SK-N-SH (cell line): ENCODE measurements at regions not wholly inside any gene's neighbourhood (a gene's known extent, or its start where the extent isn't known, plus 50 kb on each side); places are given as distances from the start of the nearest gene placed in this dataset.

Experiments used
- CTCF ChIA-PET: fragments of 300-600, 350-600 bp; formaldehyde crosslinking; extraction: SDS; loops from one replicate; lab custom pipeline; 2021; lab: Yijun Ruan, JAX
- POLR2A ChIA-PET: fragments of 350-600 bp; sonication (Branson Sonifier 250); formaldehyde crosslinking; extraction: SDS; loops from one replicate; lab custom pipeline; 2020; ENCODE audit warnings: antibody characterized with exemption, inconsistent platforms; lab: Yijun Ruan, JAX
- DNase-seq: peaks from one replicate; pipeline ENCODE4 v3.0.0; 2012
- H2AFZ ChIP-seq: fragments of 200-600 bp; sonication (generic); 2 replicates; pipeline ENCODE4 v1.8.1; 2016; ENCODE audit warnings: antibody characterized with exemption, mild to moderate bottlenecking, low read depth
- H3F3A ChIP-seq: fragments of 200-600 bp; sonication (generic); replicated peaks from 2 replicates; pipeline ENCODE3; 2016; ENCODE audit warnings: antibody characterized with exemption, mild to moderate bottlenecking; ENCODE audit not compliant: insufficient read depth
- H3K27ac ChIP-seq, 2 experiments: fragments of 200-500 bp in 1 of 2; fragments of 200-600 bp in 1 of 2; sonication (Bioruptor generic) in 1 of 2; sonication (generic), shearing (Covaris generic) in 1 of 2; 2 replicates each; pipeline versions ENCODE4 v1.5.1 to v1.6.1; 2014 to 2016; ENCODE audit warnings: low read depth in 2 of 2, inconsistent platforms in 1 of 2, low read length in 1 of 2, mild to moderate bottlenecking in 1 of 2, mixed read lengths in 1 of 2
- H3K27me3 ChIP-seq: fragments of 200-600 bp; sonication (generic), shearing (Covaris generic); 2 replicates; pipeline ENCODE4 v1.6.1; 2016; ENCODE audit warnings: mixed run types; ENCODE audit not compliant: insufficient read depth
- H3K36me3 ChIP-seq, 2 experiments: fragments of 200-500 bp in 1 of 2; fragments of 200-600 bp in 1 of 2; sonication (Bioruptor generic) in 1 of 2; sonication (generic) in 1 of 2; replicated peaks in 1 of 2; 2 replicates each; pipeline versions ENCODE3 to v1.5.1; 2014 to 2016; ENCODE audit warnings: low read length in 1 of 2, mild to moderate bottlenecking in 1 of 2; ENCODE audit not compliant: insufficient read depth in 2 of 2, control insufficient read depth in 1 of 2
- H3K4me1 ChIP-seq, 2 experiments: fragments of 200-500 bp in 1 of 2; fragments of 200-600 bp in 1 of 2; sonication (Bioruptor generic) in 1 of 2; sonication (generic), shearing (Covaris generic) in 1 of 2; 2 replicates each; pipeline versions ENCODE4 v1.5.1 to v1.6.1; 2014 to 2016; ENCODE audit warnings: low read depth in 1 of 2, low read length in 1 of 2, mixed run types in 1 of 2; ENCODE audit not compliant: insufficient read depth in 2 of 2, control insufficient read depth in 1 of 2
- H3K4me2 ChIP-seq: fragments of 200-600 bp; sonication (generic), shearing (Covaris generic); 2 replicates; pipeline ENCODE4 v1.6.1; 2017; ENCODE audit warnings: mixed run types
- H3K4me3 ChIP-seq, 2 experiments: fragments of 200-500 bp in 1 of 2; fragments of 200-600 bp in 1 of 2; sonication (Bioruptor generic) in 1 of 2; sonication (generic), shearing (Covaris generic) in 1 of 2; 2 replicates each; pipeline versions ENCODE4 v1.5.1 to v1.8.1; 2014 to 2016; ENCODE audit warnings: low read depth in 2 of 2, inconsistent platforms in 1 of 2, low read length in 1 of 2, mild to moderate bottlenecking in 1 of 2, mixed read lengths in 1 of 2, moderate library complexity in 1 of 2
- H3K79me2 ChIP-seq: fragments of 200-600 bp; sonication (generic); 2 replicates; pipeline ENCODE4 v1.8.1; 2017; ENCODE audit warnings: mild to moderate bottlenecking; ENCODE audit not compliant: insufficient read depth
- H3K9ac ChIP-seq: fragments of 200-600 bp; sonication (generic); 2 replicates; pipeline ENCODE4 v1.6.1; 2017; ENCODE audit warnings: mixed run types
- H3K9me2 ChIP-seq: fragments of 200-600 bp; sonication (generic); 2 replicates; pipeline ENCODE4 v1.6.1; 2017; ENCODE audit warnings: mixed run types
- H3K9me3 ChIP-seq: fragments of 200-600 bp; sonication (generic); 2 replicates; pipeline ENCODE4 v1.6.1; 2017; ENCODE audit warnings: mixed run types, mild to moderate bottlenecking, moderate library complexity
- H4K20me1 ChIP-seq: fragments of 200-600 bp; sonication (generic); 2 replicates; pipeline ENCODE4 v1.6.1; 2017; ENCODE audit warnings: mild to moderate bottlenecking, mixed run types; ENCODE audit not compliant: insufficient read depth
- EZH2phosphoT487 ChIP-seq: fragments of 200-600 bp; sonication (generic); IDR thresholded peaks from 2 replicates; pipeline ENCODE4 v1.6.1; 2017; ENCODE audit warnings: low read depth, mixed run types, mild to moderate bottlenecking, antibody characterized with exemption, moderate library complexity, borderline replicate concordance
- FOSL2 ChIP-seq: IDR thresholded peaks from 2 replicates; pipeline ENCODE4 v1.4.0; 2012; ENCODE audit warnings: low read depth, mild to moderate bottlenecking, moderate library complexity, borderline replicate concordance
- GABPA ChIP-seq: IDR thresholded peaks from 2 replicates; pipeline ENCODE4 v1.4.0; 2012; ENCODE audit warnings: low read depth, mild to moderate bottlenecking
- JUND ChIP-seq: IDR thresholded peaks from 2 replicates; pipeline ENCODE4 v1.4.0; 2012
- MEF2A ChIP-seq: IDR thresholded peaks from 2 replicates; pipeline ENCODE4 v1.4.0; 2012; ENCODE audit warnings: low read depth, borderline replicate concordance
- MXI1 ChIP-seq: IDR thresholded peaks from 2 replicates; pipeline ENCODE4 v1.6.1; 2012; ENCODE audit warnings: mild to moderate bottlenecking, low read depth, low read length, improper control_type of control experiment
- NFIC ChIP-seq: IDR thresholded peaks from 2 replicates; pipeline ENCODE4 v1.4.0; 2012; ENCODE audit warnings: borderline replicate concordance
- POLR2AphosphoS5 ChIP-seq: IDR thresholded peaks from 2 replicates; pipeline ENCODE4 v1.6.1; 2012; ENCODE audit warnings: low read depth, low read length
- RCOR1 ChIP-seq: fragments of 150-350 bp; IDR thresholded peaks from 2 replicates; pipeline ENCODE4 v1.6.1; 2017; ENCODE audit warnings: antibody characterized with exemption, low read length
- RXRA ChIP-seq: IDR thresholded peaks from 2 replicates; pipeline ENCODE4 v1.4.0; 2012; ENCODE audit warnings: low read depth, mild to moderate bottlenecking, borderline replicate concordance
- SIN3A ChIP-seq: IDR thresholded peaks from 2 replicates; pipeline ENCODE4 v1.6.1; 2012; ENCODE audit warnings: low read depth, mild to moderate bottlenecking, low read length, moderate library complexity, borderline replicate concordance
- SMC3 ChIP-seq: IDR thresholded peaks from 2 replicates; pipeline ENCODE4 v1.6.1; 2012; ENCODE audit warnings: low read depth, low read length, improper control_type of control experiment
- TCF12 ChIP-seq: IDR thresholded peaks from 2 replicates; pipeline ENCODE4 v1.4.0; 2012
- TEAD4 ChIP-seq: IDR thresholded peaks from 2 replicates; pipeline ENCODE4 v1.4.0; 2012; ENCODE audit warnings: mild to moderate bottlenecking, borderline replicate concordance; ENCODE audit not compliant: insufficient read depth
- WGBS: methylation state at CpG from one replicate; pipeline ENCODE4 v1.1.6; 2017; ENCODE audit warnings: low lambda C conversion rate; 5-methylcytosine and 5-hydroxymethylcytosine counted together
- TF ChIP-seq, protein P1 (sequence below): fragments of 150-350 bp; IDR thresholded peaks from 2 replicates; pipeline ENCODE4 v1.6.1; 2016; ENCODE audit warnings: mild to moderate bottlenecking, low read depth, low read length
- TF ChIP-seq, protein P2 (sequence below): fragments of 200-600 bp; sonication (generic); IDR thresholded peaks from 2 replicates; pipeline ENCODE4 v1.6.1; 2017; ENCODE audit warnings: antibody characterized with exemption, mild to moderate bottlenecking, moderate library complexity
- TF ChIP-seq, protein P3 (sequence below): IDR thresholded peaks from 2 replicates; pipeline ENCODE4 v1.4.0; 2012; ENCODE audit warnings: low read depth, borderline replicate concordance

DNA sequence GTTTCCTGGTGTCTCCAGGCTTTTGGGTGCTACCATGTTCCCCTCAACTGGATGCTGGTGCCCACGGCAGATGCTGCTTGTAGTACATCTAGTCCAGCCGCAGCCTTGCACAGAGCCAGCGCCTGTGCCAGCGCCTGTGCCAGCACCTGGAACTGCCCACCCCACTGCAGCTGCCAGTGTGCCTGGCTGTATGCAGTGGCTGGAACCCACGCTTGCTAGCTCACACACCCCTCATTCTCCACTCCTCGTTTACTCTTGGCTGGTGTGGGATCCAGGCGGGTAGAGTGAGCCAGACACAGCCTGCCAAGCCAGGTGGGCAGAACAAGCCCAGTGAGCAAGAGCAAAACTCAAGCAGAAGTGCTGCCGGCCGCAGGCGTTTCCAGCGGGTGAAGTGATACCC, 428.6 kb downstream of the SLITRK1 start (continued):
- TF ChIP-seq MEF2A (no peak), SMC3 (no peak)
- TF ChIP-seq, all 33 proteins: peak for 0

DNA sequence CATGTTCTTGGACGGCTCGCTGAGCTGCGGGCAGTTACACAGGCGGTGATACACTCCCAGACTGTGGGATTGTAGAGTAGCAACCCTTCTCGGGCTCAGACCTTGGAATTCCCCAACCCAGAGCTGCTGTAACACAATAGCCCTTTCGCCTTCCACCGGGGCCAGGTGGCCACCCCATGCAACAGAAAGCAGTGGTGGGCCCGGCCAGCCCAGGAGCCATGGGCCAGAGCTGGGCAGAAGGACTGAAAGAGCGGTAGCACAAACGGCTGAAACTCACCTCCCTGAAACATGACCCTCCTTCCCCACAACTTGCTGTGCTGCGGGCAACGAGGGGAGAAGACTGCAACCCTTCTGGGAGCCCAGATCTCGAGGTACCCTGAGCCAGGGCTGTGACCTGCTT, 429.0 kb downstream of the SLITRK1 start:
- H2AFZ ChIP-seq, result no peak overlapping the region
- no peaks in the 10 kb centered on the region for H3F3A ChIP-seq
- no peak overlapping the region for H3K27ac ChIP-seq
- no peak overlapping the region for H3K4me2 ChIP-seq
- DNase-seq, result no peak
- TF ChIP-seq MEF2A (no peak), TEAD4 (no peak), EZH2phosphoT487 (no peak)
- TF ChIP-seq, protein P1, sequence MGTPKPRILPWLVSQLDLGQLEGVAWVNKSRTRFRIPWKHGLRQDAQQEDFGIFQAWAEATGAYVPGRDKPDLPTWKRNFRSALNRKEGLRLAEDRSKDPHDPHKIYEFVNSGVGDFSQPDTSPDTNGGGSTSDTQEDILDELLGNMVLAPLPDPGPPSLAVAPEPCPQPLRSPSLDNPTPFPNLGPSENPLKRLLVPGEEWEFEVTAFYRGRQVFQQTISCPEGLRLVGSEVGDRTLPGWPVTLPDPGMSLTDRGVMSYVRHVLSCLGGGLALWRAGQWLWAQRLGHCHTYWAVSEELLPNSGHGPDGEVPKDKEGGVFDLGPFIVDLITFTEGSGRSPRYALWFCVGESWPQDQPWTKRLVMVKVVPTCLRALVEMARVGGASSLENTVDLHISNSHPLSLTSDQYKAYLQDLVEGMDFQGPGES, result no peak
- H4K20me1 ChIP-seq, result no peaks in the 10 kb centered on the region
- CTCF ChIA-PET, result no interaction called here
- no peaks in the 10 kb centered on the region for H3K36me3 ChIP-seq
- no peak overlapping the region for H3K9ac ChIP-seq
- no peak overlapping the region for H3K4me3 ChIP-seq
- H3K4me1 ChIP-seq, result no peaks in the 10 kb centered on the region
- no peaks in the 10 kb centered on the region for H3K9me2 ChIP-seq
- 34% methylated on average over 8 of the region's 13 CpGs for WGBS
- no peaks in the 10 kb centered on the region for H3K9me3 ChIP-seq
- no peaks in the 10 kb centered on the region for H3K79me2 ChIP-seq
- H3K27me3 ChIP-seq, result no peaks in the 10 kb centered on the region
- POLR2A ChIA-PET, result no interaction called here

DNA sequence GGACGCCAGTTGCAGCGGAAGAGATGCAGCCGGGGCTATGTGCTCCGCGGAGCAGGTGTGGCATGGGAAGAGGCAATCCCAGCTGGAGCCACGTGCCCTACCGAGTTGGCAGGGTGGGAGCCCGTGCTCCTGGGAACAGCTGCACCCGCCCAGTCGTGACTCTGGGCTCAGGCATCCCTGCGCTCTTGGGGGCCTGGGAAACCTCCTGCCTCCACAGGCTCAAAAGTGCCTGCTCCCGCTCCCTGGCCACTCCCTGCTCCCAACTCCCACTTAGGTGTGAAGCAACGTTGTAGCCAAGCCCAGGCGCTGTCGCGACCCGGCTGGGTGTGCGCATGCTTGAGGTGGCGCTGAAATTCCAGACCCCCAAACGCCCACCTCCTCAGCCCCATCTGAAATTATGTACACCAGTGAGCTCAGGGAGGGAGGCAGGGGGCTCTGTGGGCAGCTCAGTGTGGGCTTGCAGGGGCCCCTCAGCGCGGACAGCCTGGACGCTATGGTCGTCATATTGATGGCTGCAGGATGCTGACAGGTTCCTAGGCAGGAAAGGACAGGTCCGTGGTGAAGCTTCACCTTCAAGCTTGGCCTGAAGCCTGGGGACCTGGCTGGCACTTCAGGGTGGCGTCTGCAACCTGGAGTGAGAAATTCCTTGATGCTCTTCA, 429.9 kb downstream of the SLITRK1 start:
- no peaks in the 10 kb centered on the region for H3K4me1 ChIP-seq
- TF ChIP-seq POLR2AphosphoS5, result no peak
- no peak for TF ChIP-seq GABPA
- TF ChIP-seq, protein P2, sequence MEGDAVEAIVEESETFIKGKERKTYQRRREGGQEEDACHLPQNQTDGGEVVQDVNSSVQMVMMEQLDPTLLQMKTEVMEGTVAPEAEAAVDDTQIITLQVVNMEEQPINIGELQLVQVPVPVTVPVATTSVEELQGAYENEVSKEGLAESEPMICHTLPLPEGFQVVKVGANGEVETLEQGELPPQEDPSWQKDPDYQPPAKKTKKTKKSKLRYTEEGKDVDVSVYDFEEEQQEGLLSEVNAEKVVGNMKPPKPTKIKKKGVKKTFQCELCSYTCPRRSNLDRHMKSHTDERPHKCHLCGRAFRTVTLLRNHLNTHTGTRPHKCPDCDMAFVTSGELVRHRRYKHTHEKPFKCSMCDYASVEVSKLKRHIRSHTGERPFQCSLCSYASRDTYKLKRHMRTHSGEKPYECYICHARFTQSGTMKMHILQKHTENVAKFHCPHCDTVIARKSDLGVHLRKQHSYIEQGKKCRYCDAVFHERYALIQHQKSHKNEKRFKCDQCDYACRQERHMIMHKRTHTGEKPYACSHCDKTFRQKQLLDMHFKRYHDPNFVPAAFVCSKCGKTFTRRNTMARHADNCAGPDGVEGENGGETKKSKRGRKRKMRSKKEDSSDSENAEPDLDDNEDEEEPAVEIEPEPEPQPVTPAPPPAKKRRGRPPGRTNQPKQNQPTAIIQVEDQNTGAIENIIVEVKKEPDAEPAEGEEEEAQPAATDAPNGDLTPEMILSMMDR, result no peak
- TF ChIP-seq JUND, result no peak
- TF ChIP-seq MXI1, result no peak
- TF ChIP-seq RCOR1, result no peak
- no peak for TF ChIP-seq TCF12
- no peak for TF ChIP-seq SIN3A
- no peak for TF ChIP-seq TEAD4
- no peak for TF ChIP-seq RXRA
- no peak for TF ChIP-seq NFIC
- TF ChIP-seq, protein P3, sequence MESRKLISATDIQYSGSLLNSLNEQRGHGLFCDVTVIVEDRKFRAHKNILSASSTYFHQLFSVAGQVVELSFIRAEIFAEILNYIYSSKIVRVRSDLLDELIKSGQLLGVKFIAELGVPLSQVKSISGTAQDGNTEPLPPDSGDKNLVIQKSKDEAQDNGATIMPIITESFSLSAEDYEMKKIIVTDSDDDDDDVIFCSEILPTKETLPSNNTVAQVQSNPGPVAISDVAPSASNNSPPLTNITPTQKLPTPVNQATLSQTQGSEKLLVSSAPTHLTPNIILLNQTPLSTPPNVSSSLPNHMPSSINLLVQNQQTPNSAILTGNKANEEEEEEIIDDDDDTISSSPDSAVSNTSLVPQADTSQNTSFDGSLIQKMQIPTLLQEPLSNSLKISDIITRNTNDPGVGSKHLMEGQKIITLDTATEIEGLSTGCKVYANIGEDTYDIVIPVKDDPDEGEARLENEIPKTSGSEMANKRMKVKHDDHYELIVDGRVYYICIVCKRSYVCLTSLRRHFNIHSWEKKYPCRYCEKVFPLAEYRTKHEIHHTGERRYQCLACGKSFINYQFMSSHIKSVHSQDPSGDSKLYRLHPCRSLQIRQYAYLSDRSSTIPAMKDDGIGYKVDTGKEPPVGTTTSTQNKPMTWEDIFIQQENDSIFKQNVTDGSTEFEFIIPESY, result no peak
- no peak for TF ChIP-seq FOSL2
- TF ChIP-seq, all 33 proteins: peak for 0
- no peak for DNase-seq
- no peaks in the 10 kb centered on the region for H4K20me1 ChIP-seq
- H3K9ac ChIP-seq, result no peak overlapping the region
- WGBS, result 64% methylated on average over 16 of the region's 26 CpGs
- POLR2A ChIA-PET, result no interaction called here
- CTCF ChIA-PET, result no interaction called here
- H3K27me3 ChIP-seq, result no peaks in the 10 kb centered on the region
- no peaks in the 10 kb centered on the region for H3K9me2 ChIP-seq
- H3K36me3 ChIP-seq, result no peaks in the 10 kb centered on the region
- H2AFZ ChIP-seq, result no peak overlapping the region
- H3K79me2 ChIP-seq, result no peaks in the 10 kb centered on the region
- H3K4me2 ChIP-seq, result no peak overlapping the region
- H3K27ac ChIP-seq, result no peak overlapping the region
- H3F3A ChIP-seq, result no peaks in the 10 kb centered on the region
- H3K9me3 ChIP-seq, result no peaks in the 10 kb centered on the region
- no peak overlapping the region for H3K4me3 ChIP-seq
